ENCODE measurements at regions not wholly inside any gene's neighbourhood (a gene's known extent, or its start where the extent isn't known, plus 50 kb on each side); places are given as distances from the start of the nearest gene placed in this dataset.
A peak's percentile ranks its signal among the peaks of the same experiment; 100 is the strongest.

- 0 out of 2 replicates have a peak, but pooled peaks have one; percentile 31 for TF ChIP-seq GATA2 (IDR thresholded peaks at IDR 0.05; ENCODE audit: low read depth, low read length)
- TF ChIP-seq GATA3 (IDR thresholded peaks at IDR 0.05; ENCODE audit: low read depth, low read length) = no peak
These were observed 397.8 kb downstream of the EFNA5 start for GRCh38 chr5:107272954-107273353.
